ENCODE measurements at regions not wholly inside any gene's neighbourhood (a gene's known extent, or its start where the extent isn't known, plus 50 kb on each side); places are given as distances from the start of the nearest gene placed in this dataset.

DNA sequence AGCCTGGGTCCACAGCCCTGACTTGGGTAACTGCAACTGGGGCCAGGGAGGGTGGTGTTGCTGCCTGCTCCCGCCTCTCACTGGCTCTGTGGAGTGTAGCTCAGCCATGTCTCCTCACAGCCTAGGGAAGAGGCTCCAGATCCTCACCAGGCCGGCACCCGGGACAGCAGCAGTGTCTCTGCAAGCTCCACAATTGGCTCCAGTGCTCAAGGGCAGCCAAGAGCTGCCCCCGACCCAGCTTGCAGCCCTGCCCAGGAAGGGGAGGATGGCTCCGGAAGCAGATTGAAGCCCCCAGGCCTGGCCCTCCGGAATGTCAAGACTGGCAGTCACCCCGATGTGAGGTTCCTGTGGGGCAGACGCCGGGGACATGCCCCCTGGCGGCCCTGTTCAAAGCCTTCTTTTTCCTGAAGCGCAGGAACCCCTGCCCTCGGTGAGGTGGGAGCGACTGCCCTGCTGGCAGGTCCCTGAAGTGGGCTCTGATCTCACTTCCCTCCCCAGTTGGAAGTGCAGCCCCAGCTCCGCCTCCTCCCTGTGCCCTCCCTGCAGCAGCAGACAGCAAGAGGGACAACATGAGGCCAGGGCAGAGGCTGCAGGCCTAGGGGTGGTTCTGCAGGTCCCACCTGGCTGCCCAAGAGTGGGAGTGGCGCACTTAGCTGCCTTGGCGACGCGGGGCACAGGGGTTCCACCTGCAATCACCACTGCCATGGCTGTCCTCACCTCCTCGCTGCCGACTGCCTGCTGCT lies 816.2 kb upstream of the LUZP2 start:
- Mint-ChIP-seq H3K27ac (no peak overlapping the region), H3K9me3 (no peaks in the 10 kb centered on the region), H3K27me3 (no peaks in the 10 kb centered on the region), H3K4me1 (no peaks in the 10 kb centered on the region), H3K36me3 (ENCODE audit: low read depth) (no peaks in the 10 kb centered on the region), H3K4me3 (no peak overlapping the region)
- DNase-seq, result no peak
- intact Hi-C loops (cut with micrococcal nuclease), result no loop called here

DNA sequence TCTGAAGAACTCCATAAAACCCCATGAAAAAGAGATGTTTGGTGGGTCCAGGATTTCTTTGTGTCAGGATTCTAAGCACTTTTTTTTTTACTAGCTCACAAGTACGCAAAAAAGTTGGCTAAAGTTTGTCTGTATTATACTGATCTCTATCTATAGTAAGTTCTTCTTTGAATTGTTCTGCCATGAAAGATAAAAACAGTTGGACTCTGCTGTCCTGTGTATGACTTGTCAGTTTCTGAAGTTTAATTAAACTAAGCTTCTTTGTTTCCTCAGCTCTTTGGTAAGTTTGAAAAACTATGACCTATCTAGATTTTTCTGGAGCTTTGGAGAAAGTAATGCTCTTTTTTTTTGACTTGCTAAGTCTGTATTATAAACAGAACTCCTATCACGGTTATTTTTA lies 812.2 kb upstream of the LUZP2 start:
- H3K36me3 Mint-ChIP-seq (ENCODE audit: low read depth), result no peaks in the 10 kb centered on the region
- no peaks in the 10 kb centered on the region for H3K27me3 Mint-ChIP-seq
- H3K4me1 Mint-ChIP-seq, result no peaks in the 10 kb centered on the region
- no peak overlapping the region for H3K27ac Mint-ChIP-seq
- no peak overlapping the region for H3K4me3 Mint-ChIP-seq
- intact Hi-C loops (cut with micrococcal nuclease), result no loop called here
- peaks cover 4% of the 10 kb centered on the region for H3K9me3 Mint-ChIP-seq
- DNase-seq, result no peak

DNA sequence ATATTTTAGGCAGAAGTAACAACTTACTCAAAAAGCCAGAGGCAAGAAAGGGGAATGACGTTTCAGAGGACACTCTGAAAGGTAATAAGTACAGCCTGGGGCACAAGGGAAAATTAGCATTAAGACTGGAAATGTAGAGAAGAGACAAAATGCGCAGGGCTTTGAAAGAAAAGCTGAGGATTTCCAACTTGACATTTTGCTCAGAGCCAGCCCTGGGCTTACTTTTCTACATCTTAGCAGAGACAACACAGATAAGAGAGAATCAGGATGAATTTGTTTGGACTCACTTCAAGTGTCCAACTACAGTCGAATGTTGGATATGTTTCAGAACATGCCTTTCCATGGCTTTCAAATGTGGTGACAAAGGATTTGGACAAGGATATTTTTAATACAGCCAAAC lies 808.9 kb upstream of the LUZP2 start:
- DNase-seq, result no peak
- Mint-ChIP-seq H3K36me3 (ENCODE audit: low read depth) (no peaks in the 10 kb centered on the region), H3K4me1 (no peaks in the 10 kb centered on the region), H3K9me3 (peaks cover 4% of the 10 kb centered on the region), H3K27ac (no peak overlapping the region), H3K4me3 (no peak overlapping the region), H3K27me3 (no peaks in the 10 kb centered on the region)
- intact Hi-C loops (cut with micrococcal nuclease), result no loop called here

DNA sequence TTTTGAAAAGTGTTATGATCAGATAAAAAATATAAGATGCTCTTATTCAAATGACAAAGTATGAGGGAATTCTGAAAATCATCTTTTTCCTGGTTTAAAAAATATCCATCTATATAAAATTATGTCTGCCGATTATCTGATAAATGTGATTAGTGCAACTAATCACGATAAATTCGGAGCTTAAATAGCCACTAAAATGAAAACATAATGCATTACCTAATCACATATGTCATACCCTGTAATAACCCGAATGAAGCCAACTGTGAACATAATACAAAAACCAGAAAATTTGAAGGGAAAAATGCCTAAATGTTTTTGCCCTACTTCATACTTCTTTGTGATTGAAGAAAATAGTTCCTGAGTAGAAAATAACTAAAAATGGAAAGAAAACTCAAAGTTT lies 808.4 kb upstream of the LUZP2 start:
- peaks cover 4% of the 10 kb centered on the region for H3K9me3 Mint-ChIP-seq
- no peaks in the 10 kb centered on the region for H3K4me1 Mint-ChIP-seq
- no peaks in the 10 kb centered on the region for H3K27me3 Mint-ChIP-seq
- intact Hi-C loops (cut with micrococcal nuclease), result no loop called here
- H3K4me3 Mint-ChIP-seq, result no peak overlapping the region
- DNase-seq, result no peak
- H3K27ac Mint-ChIP-seq, result no peak overlapping the region
- H3K36me3 Mint-ChIP-seq (ENCODE audit: low read depth), result no peaks in the 10 kb centered on the region

DNA sequence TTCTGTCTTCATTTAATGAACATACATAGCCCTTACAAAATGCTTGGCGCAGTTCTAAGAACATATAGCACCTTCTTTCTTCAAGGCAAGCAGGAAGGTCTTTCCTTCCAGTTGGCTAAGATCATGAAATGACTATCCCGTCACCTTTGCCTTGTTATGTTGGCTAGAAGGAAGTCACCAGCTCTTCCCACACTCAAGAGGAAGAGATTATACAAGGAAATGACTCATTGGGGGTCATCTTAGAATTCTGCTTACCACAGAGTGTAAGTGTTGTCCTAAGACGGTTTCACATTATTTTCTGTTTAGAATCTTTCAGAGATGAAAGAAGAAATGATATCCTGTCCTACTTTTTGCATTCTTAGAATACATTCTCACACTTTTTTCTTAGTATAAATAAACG lies 808.0 kb upstream of the LUZP2 start:
- no peak overlapping the region for H3K4me3 Mint-ChIP-seq
- H3K4me1 Mint-ChIP-seq, result no peaks in the 10 kb centered on the region
- no peaks in the 10 kb centered on the region for H3K36me3 Mint-ChIP-seq (ENCODE audit: low read depth)
- H3K27me3 Mint-ChIP-seq, result no peaks in the 10 kb centered on the region
- DNase-seq, result no peak
- H3K9me3 Mint-ChIP-seq, result peaks cover 4% of the 10 kb centered on the region
- intact Hi-C loops (cut with micrococcal nuclease), result no loop called here
- H3K27ac Mint-ChIP-seq, result no peak overlapping the region

DNA sequence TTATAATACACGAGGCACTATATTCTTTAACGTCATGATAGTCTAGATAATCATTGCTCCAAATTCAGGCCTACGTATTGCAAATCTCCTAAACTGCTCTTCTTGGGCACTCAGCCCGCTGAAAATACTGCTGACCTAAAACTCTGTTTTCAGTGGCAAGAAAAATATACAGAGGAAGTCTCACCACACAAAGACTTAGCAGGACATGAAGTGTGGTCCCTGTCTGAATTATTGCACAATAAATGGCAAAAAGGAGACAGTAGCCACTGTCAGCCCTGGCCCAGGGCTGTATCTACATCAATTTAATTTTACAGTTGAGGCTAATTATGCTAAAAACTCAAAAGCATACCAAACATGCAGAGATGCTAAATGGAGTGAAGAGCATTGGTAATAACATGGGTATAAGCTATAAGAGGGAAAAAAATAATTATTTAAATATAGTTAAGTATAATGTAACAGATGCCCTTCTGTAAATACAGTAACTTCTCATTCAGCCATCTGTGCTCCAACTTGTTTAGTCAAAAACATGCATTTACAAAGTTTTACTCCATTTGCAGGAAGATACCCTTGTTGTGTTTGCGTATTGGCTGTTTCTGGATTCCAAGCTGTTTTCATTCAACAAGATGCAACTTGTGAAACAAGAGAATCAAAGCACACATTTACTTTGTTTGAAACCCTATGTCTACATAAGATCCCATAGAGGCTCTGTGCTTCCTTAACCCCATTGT lies 800.0 kb upstream of the LUZP2 start:
- no peak for DNase-seq
- H3K4me1 Mint-ChIP-seq, result no peaks in the 10 kb centered on the region
- intact Hi-C loops (cut with micrococcal nuclease), result no loop called here

DNA sequence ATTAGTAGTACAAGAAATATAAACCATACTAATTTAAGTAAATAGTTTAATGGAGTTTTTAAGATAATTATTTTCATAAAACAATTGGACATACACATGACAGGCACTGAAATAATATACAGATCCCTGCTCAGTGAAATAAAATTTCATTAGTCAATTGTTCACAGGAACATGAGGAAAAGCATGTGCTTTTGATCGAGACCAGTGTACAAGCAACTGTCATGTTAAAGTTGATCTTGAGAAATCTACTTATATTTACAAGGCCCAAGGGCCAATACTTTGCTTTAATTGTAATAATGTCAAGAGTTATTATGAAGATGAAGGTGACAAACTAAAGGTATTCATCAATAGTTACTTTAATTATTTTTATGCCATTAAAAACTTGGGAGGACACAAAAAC lies 792.7 kb upstream of the LUZP2 start:
- Mint-ChIP-seq H3K9me3 (peaks cover 8% of the 10 kb centered on the region), H3K36me3 (ENCODE audit: low read depth) (no peaks in the 10 kb centered on the region), H3K4me3 (no peak overlapping the region), H3K4me1 (no peaks in the 10 kb centered on the region), H3K27ac (no peak overlapping the region), H3K27me3 (no peaks in the 10 kb centered on the region)
- intact Hi-C loops (cut with micrococcal nuclease), result no loop called here
- no peak for DNase-seq

More for the DNA sequence above, 800.0 kb upstream of the LUZP2 start:
- Mint-ChIP-seq H3K27me3 (no peaks in the 10 kb centered on the region), H3K9me3 (no peaks in the 10 kb centered on the region), H3K36me3 (ENCODE audit: low read depth) (no peaks in the 10 kb centered on the region), H3K27ac (no peak overlapping the region), H3K4me3 (no peak overlapping the region)

DNA sequence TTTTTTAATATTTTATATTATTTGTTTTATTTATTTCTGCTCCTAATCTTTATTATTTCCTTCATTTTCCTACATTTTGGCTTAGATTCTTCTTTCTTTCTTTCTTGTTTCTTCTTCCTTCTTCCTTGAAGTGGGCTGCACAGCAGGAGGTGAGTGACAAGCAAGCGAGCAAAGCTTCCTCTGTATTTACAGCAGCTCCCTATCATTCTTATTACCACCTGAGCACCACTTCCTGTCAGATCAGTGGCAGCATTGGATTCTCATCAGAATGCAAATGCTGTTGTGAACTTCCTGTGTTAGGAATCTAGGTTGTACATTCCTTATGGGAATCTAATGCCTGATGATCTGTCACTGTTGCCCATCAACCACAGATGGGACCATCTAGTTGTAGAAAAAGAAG lies 784.9 kb upstream of the LUZP2 start:
- Mint-ChIP-seq H3K4me3 (no peak overlapping the region), H3K9me3 (peaks cover 4% of the 10 kb centered on the region), H3K36me3 (ENCODE audit: low read depth) (no peaks in the 10 kb centered on the region), H3K27me3 (no peaks in the 10 kb centered on the region), H3K27ac (no peak overlapping the region), H3K4me1 (no peaks in the 10 kb centered on the region)
- intact Hi-C loops (cut with micrococcal nuclease), result no loop called here
- no peak for DNase-seq

DNA sequence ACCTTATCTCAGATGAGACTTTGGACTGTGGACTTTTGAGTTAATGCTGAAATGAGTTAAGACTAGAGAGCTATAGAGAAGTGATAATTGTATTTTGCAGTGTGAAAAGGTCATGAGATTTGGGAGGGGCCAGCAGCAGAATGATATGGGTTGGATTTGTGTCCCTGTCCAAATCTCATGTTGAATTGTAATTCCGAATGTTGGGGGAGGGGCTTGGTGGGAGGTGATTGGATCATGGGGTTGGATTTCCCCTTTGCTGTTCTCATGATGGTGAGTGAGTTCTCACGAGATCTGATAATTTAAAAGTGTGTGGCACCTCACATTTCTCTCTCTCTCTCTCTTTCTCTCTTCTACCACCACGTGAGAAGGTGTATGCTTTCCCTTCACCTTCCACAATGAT lies 777.8 kb upstream of the LUZP2 start:
- intact Hi-C loops (cut with micrococcal nuclease), result no loop called here
- no peak overlapping the region for H3K4me3 Mint-ChIP-seq
- no peaks in the 10 kb centered on the region for H3K9me3 Mint-ChIP-seq
- no peak for DNase-seq
- no peaks in the 10 kb centered on the region for H3K36me3 Mint-ChIP-seq (ENCODE audit: low read depth)
- no peak overlapping the region for H3K27ac Mint-ChIP-seq
- H3K4me1 Mint-ChIP-seq, result no peaks in the 10 kb centered on the region
- no peaks in the 10 kb centered on the region for H3K27me3 Mint-ChIP-seq

DNA sequence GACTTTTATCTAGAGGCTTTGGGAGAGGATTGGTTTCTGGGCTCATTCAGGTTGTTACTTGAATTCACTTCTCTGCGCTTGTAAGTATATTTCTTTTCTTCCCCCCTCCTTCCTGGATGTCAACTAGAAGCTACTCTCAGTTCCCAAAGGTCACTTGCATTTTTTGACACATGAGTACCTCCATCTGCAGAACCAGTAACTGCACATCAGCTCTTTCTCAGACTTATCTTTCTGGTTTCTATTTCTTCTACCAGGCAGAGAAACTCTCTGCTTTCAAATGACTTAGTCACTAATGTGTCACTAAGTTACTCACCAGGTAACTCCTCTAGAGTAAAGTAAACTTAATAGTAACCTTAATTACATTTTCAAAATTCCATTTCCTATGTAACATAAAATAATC lies 773.0 kb upstream of the LUZP2 start:
- intact Hi-C loops (cut with micrococcal nuclease), result no loop called here
- Mint-ChIP-seq H3K27ac (no peak overlapping the region), H3K4me3 (no peak overlapping the region), H3K27me3 (no peaks in the 10 kb centered on the region), H3K9me3 (no peaks in the 10 kb centered on the region), H3K36me3 (ENCODE audit: low read depth) (no peaks in the 10 kb centered on the region), H3K4me1 (no peaks in the 10 kb centered on the region)
- no peak for DNase-seq

DNA sequence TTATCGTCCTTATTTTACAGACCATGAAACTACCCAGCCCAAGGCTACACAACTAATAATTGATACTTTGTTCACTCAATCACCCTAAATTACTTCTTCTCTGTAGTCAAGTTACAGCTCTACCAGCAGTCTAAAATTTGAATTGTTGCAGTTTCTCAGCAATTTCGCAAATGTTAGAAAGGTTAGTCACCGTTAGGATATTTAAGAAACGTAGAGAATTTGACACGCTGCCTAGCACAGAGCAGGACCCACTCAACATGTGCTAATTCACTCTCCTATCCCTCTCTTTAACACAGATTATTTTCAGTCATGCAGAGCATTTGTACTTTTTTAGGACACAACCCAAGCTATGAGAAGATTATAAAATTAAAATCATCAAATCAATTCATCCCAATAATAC lies 771.1 kb upstream of the LUZP2 start:
- no peak overlapping the region for H3K27ac Mint-ChIP-seq
- H3K36me3 Mint-ChIP-seq (ENCODE audit: low read depth), result no peaks in the 10 kb centered on the region
- DNase-seq, result no peak
- H3K9me3 Mint-ChIP-seq, result no peaks in the 10 kb centered on the region
- no peak overlapping the region for H3K4me3 Mint-ChIP-seq
- H3K4me1 Mint-ChIP-seq, result no peaks in the 10 kb centered on the region
- intact Hi-C loops (cut with micrococcal nuclease), result no loop called here
- H3K27me3 Mint-ChIP-seq, result no peaks in the 10 kb centered on the region

DNA sequence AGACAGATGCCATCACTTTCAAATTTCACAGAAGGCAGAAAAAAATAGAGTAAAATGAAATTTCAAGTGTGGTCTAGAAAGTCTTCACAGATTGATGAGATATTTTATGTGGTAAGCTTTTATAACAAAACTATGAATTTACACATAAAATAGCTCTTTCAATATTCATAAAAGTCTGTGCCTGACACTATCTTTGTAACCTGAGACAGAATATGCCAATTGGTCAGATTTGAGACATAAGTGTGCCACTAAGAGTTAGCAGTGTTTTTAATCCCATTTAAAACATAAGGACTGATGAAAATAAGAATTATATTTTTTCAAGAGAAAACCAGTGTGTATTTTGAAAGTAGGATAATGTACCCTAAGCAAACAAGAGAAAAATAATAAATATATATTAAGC lies 769.5 kb upstream of the LUZP2 start:
- no peak for DNase-seq
- no peaks in the 10 kb centered on the region for H3K27me3 Mint-ChIP-seq
- intact Hi-C loops (cut with micrococcal nuclease), result no loop called here
- no peaks in the 10 kb centered on the region for H3K36me3 Mint-ChIP-seq (ENCODE audit: low read depth)
- no peak overlapping the region for H3K4me3 Mint-ChIP-seq
- no peak overlapping the region for H3K27ac Mint-ChIP-seq
- H3K4me1 Mint-ChIP-seq, result no peaks in the 10 kb centered on the region
- no peaks in the 10 kb centered on the region for H3K9me3 Mint-ChIP-seq

DNA sequence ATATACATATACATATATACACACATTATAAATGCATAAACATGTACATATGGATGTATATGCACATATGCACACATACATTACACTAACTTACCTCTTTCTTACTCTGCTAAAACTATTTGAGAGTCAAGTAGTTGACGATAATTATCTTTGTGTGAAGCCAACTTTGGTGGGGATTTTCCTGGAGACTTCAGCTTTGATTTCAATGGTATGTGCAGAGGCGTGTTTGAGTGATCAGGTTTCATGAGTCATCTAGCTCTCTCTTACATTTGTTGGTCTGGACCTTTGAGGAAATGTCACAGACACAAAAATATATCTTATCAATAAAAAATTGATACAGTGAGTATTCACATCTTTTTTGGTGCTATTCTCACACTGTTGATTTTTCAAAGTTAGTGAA lies 769.1 kb upstream of the LUZP2 start:
- Mint-ChIP-seq H3K9me3 (no peaks in the 10 kb centered on the region), H3K36me3 (ENCODE audit: low read depth) (no peaks in the 10 kb centered on the region), H3K27me3 (no peaks in the 10 kb centered on the region), H3K27ac (no peak overlapping the region), H3K4me3 (no peak overlapping the region), H3K4me1 (no peaks in the 10 kb centered on the region)
- DNase-seq, result no peak
- intact Hi-C loops (cut with micrococcal nuclease), result no loop called here

DNA sequence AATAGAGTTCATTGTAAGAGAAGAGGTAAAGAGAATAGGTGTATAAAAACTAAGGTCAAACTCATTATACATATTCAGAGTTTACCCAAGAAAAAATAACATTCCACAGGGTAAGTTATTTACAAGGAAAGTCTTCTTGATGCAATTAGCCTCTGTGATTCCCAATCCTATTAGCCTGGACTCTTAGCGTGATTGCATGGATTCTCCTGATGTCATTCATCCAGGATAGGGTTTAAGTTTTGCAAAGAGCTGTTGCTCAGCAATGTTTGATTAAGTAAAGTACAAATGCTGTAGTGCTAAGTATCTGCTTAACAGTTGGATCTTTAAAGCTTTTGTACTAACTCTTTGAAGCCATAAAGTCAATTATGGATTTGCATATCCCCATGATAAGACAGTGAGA lies 767.8 kb upstream of the LUZP2 start:
- H3K9me3 Mint-ChIP-seq, result peaks cover 2% of the 10 kb centered on the region

More for the DNA sequence above, 767.8 kb upstream of the LUZP2 start:
- Mint-ChIP-seq H3K27ac (no peak overlapping the region), H3K4me3 (no peak overlapping the region), H3K36me3 (ENCODE audit: low read depth) (no peaks in the 10 kb centered on the region), H3K4me1 (no peaks in the 10 kb centered on the region), H3K27me3 (no peaks in the 10 kb centered on the region)
- intact Hi-C loops (cut with micrococcal nuclease), result no loop called here
- no peak for DNase-seq
